Fibroblast of lung (primary cell): ENCODE measurements at regions not wholly inside any gene's neighbourhood (a gene's known extent, or its start where the extent isn't known, plus 50 kb on each side); places are given as distances from the start of the nearest gene placed in this dataset.

ENCODE experiments used
- DNase-seq, 2 donors: peaks; one replicate each; pipeline versions ENCODE4 v3.0.0 to v3.0.0-alpha.2; 2010; ENCODE audit warnings: low read depth in 2 of 2
- H2AFZ ChIP-seq: 2 replicates; pipeline ENCODE4 v1.5.1; 2012; ENCODE audit warnings: low read length, control low read depth, inconsistent platforms
- H3K27ac ChIP-seq: 2 replicates; pipeline ENCODE4 v1.5.1; 2011; ENCODE audit warnings: low read length, control low read depth; ENCODE audit not compliant: insufficient read depth
- H3K27me3 ChIP-seq: 2 replicates; pipeline ENCODE4 v1.5.1; 2011; ENCODE audit warnings: mild to moderate bottlenecking, low read length; ENCODE audit not compliant: control insufficient read depth, insufficient read depth
- H3K36me3 ChIP-seq: 2 replicates; pipeline ENCODE4 v1.5.1; 2011; ENCODE audit warnings: low read length; ENCODE audit not compliant: control insufficient read depth, insufficient read depth
- H3K4me1 ChIP-seq: 2 replicates; pipeline ENCODE4 v1.5.1; 2011; ENCODE audit warnings: low read length; ENCODE audit not compliant: control insufficient read depth, insufficient read depth; ENCODE audit errors: extremely low read depth
- H3K4me2 ChIP-seq: 2 replicates; pipeline ENCODE4 v1.5.1; 2011; ENCODE audit warnings: low read length, control low read depth; ENCODE audit not compliant: insufficient read depth; ENCODE audit errors: extremely low read depth
- H3K4me3 ChIP-seq, 4 experiments: fragments of 200-600 bp in 1 of 4; sonication (generic) in 1 of 4; replicated peaks in 1 of 4; 2 replicates each; pipeline ENCODE4 v1.5.1; 2011 to 2016; ENCODE audit warnings: low read length in 4 of 4, low read depth in 3 of 4, mild to moderate bottlenecking in 3 of 4, control low read depth in 2 of 4, inconsistent platforms in 1 of 4, mixed read lengths in 1 of 4; ENCODE audit not compliant: insufficient read depth in 1 of 4; ENCODE audit errors: control extremely low read depth in 1 of 4
- H3K79me2 ChIP-seq: 2 replicates; pipeline ENCODE4 v1.5.1; 2012; ENCODE audit warnings: mild to moderate bottlenecking, low read length, inconsistent platforms; ENCODE audit not compliant: control insufficient read depth, insufficient read depth
- H3K9ac ChIP-seq: 2 replicates; pipeline ENCODE4 v1.5.1; 2011; ENCODE audit warnings: mild to moderate bottlenecking, low read length, control low read depth; ENCODE audit not compliant: insufficient read depth
- H3K9me3 ChIP-seq: 2 replicates; pipeline ENCODE4 v1.5.1; 2012; ENCODE audit warnings: low read depth, low read length; ENCODE audit not compliant: control insufficient read depth, insufficient read depth
- H4K20me1 ChIP-seq: 2 replicates; pipeline ENCODE4 v1.5.1; 2011; ENCODE audit warnings: low read length; ENCODE audit not compliant: control insufficient read depth, insufficient read depth; ENCODE audit errors: extremely low read depth
- EZH2 ChIP-seq: IDR thresholded peaks from 2 replicates; pipeline ENCODE4 v1.5.1; 2012; ENCODE audit warnings: low read length, control low read depth, mild to moderate bottlenecking; ENCODE audit errors: missing control alignments
- TF ChIP-seq, protein P1 (sequence below), 2 donors: IDR thresholded peaks in 1 of 2; conservative IDR thresholded peaks in 1 of 2; 1 replicate in 1 of 2; 2 replicates in 1 of 2; pipeline ENCODE4 v1.5.1; 2011 to 2012; ENCODE audit warnings: low read length in 2 of 2, control low read depth in 1 of 2, inconsistent platforms in 1 of 2, low read depth in 1 of 2, mild to moderate bottlenecking in 1 of 2

DNA sequence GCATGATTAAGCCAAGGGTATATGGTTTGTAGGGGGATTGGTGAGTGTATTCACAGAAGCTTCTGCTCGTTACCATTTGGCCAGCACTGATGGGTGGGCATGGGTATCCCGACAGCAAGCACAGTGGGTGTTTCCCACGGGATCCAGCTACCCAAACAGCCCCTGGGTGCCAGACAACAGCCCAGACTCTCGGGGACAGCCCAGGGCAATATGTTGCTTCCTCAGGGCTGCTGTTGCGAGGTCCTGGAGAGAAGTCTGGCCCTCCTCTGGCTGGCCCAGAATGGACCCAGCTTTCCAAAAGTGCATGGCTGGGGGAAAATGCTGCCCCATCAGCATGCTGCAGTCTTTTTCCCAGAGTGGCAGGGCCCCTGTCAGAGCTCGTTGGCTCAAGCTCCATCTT, 247.0 kb downstream of the IRX1 start:
- Histone ChIP-seq H3K9me3 (no peaks in the 10 kb centered on the region), H3K4me2 (no peak overlapping the region), H3K27ac (no peak overlapping the region), H3K4me3 (no peak overlapping the region), H3K27me3 (no peaks in the 10 kb centered on the region), H3K79me2 (no peaks in the 10 kb centered on the region), H2AFZ (no peak overlapping the region), H3K4me1 (no peaks in the 10 kb centered on the region), H3K9ac (no peak overlapping the region), H3K36me3 (no peaks in the 10 kb centered on the region), H4K20me1 (no peaks in the 10 kb centered on the region)
- no peak for DNase-seq
- TF ChIP-seq, protein P1, sequence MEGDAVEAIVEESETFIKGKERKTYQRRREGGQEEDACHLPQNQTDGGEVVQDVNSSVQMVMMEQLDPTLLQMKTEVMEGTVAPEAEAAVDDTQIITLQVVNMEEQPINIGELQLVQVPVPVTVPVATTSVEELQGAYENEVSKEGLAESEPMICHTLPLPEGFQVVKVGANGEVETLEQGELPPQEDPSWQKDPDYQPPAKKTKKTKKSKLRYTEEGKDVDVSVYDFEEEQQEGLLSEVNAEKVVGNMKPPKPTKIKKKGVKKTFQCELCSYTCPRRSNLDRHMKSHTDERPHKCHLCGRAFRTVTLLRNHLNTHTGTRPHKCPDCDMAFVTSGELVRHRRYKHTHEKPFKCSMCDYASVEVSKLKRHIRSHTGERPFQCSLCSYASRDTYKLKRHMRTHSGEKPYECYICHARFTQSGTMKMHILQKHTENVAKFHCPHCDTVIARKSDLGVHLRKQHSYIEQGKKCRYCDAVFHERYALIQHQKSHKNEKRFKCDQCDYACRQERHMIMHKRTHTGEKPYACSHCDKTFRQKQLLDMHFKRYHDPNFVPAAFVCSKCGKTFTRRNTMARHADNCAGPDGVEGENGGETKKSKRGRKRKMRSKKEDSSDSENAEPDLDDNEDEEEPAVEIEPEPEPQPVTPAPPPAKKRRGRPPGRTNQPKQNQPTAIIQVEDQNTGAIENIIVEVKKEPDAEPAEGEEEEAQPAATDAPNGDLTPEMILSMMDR (conservative IDR thresholded peaks at IDR 0.05 in 1 of 2, IDR thresholded peaks at IDR 0.05 in 1 of 2; ENCODE audit: low read depth in 1 of 2, low read length in 2 of 2) = no peak
- no peak for TF ChIP-seq EZH2

GRCh38 chr5:3843706-3844105, 248.1 kb downstream of the IRX1 start:
- H3K79me2 ChIP-seq = no peaks in the 10 kb centered on the region
- H3K4me2 ChIP-seq = no peak overlapping the region
- no peak for DNase-seq
- no peak overlapping the region for H3K9ac ChIP-seq
- TF ChIP-seq, protein P1 (conservative IDR thresholded peaks at IDR 0.05 in 1 of 2, IDR thresholded peaks at IDR 0.05 in 1 of 2; ENCODE audit: low read depth in 1 of 2, low read length in 2 of 2) = no peak
- no peak for TF ChIP-seq EZH2
- no peaks in the 10 kb centered on the region for H4K20me1 ChIP-seq
- no peaks in the 10 kb centered on the region for H3K27me3 ChIP-seq
- H3K9me3 ChIP-seq = no peaks in the 10 kb centered on the region
- H2AFZ ChIP-seq = no peak overlapping the region
- no peak overlapping the region for H3K4me3 ChIP-seq
- no peak overlapping the region for H3K27ac ChIP-seq
- no peaks in the 10 kb centered on the region for H3K36me3 ChIP-seq
- no peaks in the 10 kb centered on the region for H3K4me1 ChIP-seq

DNA sequence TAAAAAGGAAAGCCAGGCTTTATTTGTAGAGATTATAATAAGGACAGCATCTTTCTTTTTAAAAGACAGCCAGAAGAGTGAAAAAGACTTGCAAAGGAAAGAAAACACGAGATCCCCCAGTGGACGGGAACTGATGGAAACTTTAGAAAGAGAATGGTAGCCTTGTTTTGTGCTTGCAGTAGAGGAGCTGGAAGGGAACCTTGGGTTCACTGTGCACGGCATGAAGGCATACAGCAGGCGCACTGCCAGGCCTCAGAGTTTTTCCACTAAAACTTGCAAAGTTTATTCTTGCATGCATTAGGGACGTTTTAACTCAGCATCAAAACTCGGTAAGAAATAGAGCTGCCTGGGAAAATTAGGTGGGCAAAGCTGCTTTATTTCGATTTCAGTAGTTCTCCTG, 248.6 kb downstream of the IRX1 start:
- Histone ChIP-seq H3K4me3 (no peak overlapping the region), H3K36me3 (no peaks in the 10 kb centered on the region), H3K27me3 (no peaks in the 10 kb centered on the region), H3K4me1 (no peaks in the 10 kb centered on the region), H3K27ac (no peak overlapping the region), H3K79me2 (no peaks in the 10 kb centered on the region), H2AFZ (no peak overlapping the region), H3K9me3 (no peaks in the 10 kb centered on the region), H3K4me2 (no peak overlapping the region), H4K20me1 (no peaks in the 10 kb centered on the region), H3K9ac (no peak overlapping the region)
- no peak for DNase-seq
- TF ChIP-seq, protein P1 (conservative IDR thresholded peaks at IDR 0.05 in 1 of 2, IDR thresholded peaks at IDR 0.05 in 1 of 2; ENCODE audit: low read depth in 1 of 2, low read length in 2 of 2) = no peak
- no peak for TF ChIP-seq EZH2
